Activated CD8-positive, alpha-beta T cell treated with anti-CD3 and anti-CD28 coated beads for 36 hours (primary cell): ENCODE measurements at regions not wholly inside any gene's neighbourhood (a gene's known extent, or its start where the extent isn't known, plus 50 kb on each side); places are given as distances from the start of the nearest gene placed in this dataset.

Experiments used
- ATAC-seq: fragments of 200-7000 bp; cut with Tn5 transposase; one replicate; pipeline ENCODE4 v1.10.0; 2021; ENCODE audit warnings: mild to moderate bottlenecking, moderate library complexity
- CTCF ChIA-PET: fragments of 350-600 bp; sonication (Branson Sonifier 250); formaldehyde crosslinking; loops from one replicate; lab custom pipeline; 2021; ENCODE audit warnings: antibody characterized with exemption; lab: Charles Lee
- POLR2A ChIA-PET: fragments of 350-600 bp; sonication (Branson Sonifier 250); formaldehyde crosslinking; loops from one replicate; lab custom pipeline; 2021; ENCODE audit warnings: antibody characterized with exemption; lab: Charles Lee
- DNase-seq: peaks from one replicate; pipeline ENCODE4 v3.0.0-alpha.2; 2020
- H3K27ac Mint-ChIP-seq: one replicate; pipeline ENCODE4 v1.8.0; 2021; ENCODE audit warnings: mild to moderate bottlenecking, mixed read lengths
- H3K27me3 Mint-ChIP-seq: one replicate; pipeline ENCODE4 v1.8.0; 2021; ENCODE audit warnings: mixed read lengths
- H3K36me3 Mint-ChIP-seq: one replicate; pipeline ENCODE4 v1.8.0; 2021; ENCODE audit warnings: low read depth, mixed read lengths
- H3K4me1 Mint-ChIP-seq: one replicate; pipeline ENCODE4 v1.8.0; 2021; ENCODE audit warnings: low read depth, mixed read lengths
- H3K4me3 Mint-ChIP-seq: one replicate; pipeline ENCODE4 v1.8.0; 2021; ENCODE audit warnings: mild to moderate bottlenecking, moderate library complexity, mixed read lengths
- H3K9me3 Mint-ChIP-seq: one replicate; pipeline ENCODE4 v1.8.0; 2021; ENCODE audit warnings: mixed read lengths
- CTCF ChIP-seq: fragments of 200-600 bp; IDR thresholded peaks from one replicate; pipeline ENCODE4 v1.8.0; 2022; ENCODE audit warnings: antibody characterized with exemption, mild to moderate bottlenecking
- intact Hi-C: fragments of 100-400 bp; cut with micrococcal nuclease; formaldehyde crosslinking; loops from one replicate; pipeline ENCODE4 v1.10.0; 2022

DNA sequence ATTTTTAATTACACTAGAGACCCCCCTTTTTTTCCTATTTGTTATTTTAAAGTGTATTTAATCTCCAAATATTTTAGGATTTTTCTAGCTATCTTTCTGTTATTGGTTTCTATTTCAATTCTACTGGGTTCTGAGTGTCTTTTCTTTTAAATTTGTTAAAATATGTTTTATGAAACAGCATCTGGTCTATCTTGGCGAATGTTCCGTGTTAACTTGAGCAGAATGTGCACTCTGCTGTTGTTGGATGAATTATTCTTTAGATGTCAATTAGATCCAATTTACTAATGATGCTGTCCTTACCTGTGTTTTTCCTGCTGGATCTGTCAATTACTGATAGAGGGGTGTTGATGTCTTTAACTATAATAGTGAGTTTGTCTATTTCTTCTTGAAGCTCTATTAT, 462.0 kb upstream of the CNTN3 start:
- Mint-ChIP-seq H3K4me1 (no peaks in the 10 kb centered on the region), H3K27ac (no peak overlapping the region), H3K36me3 (no peaks in the 10 kb centered on the region), H3K27me3 (no peaks in the 10 kb centered on the region), H3K4me3 (no peak overlapping the region), H3K9me3 (peaks cover 13% of the 10 kb centered on the region)
- DNase-seq (no peak), ATAC-seq (no peak)
- no peak for TF ChIP-seq CTCF
- POLR2A ChIA-PET = no interaction called here
- intact Hi-C loops = no loop called here
- CTCF ChIA-PET = no interaction called here

GRCh38 chr3:75078290-75078689, 463.8 kb upstream of the CNTN3 start:
- TF ChIP-seq CTCF = no peak
- CTCF ChIA-PET = no interaction called here
- POLR2A ChIA-PET = no interaction called here
- Mint-ChIP-seq H3K27ac (no peak overlapping the region), H3K36me3 (no peaks in the 10 kb centered on the region), H3K27me3 (no peaks in the 10 kb centered on the region), H3K4me1 (no peaks in the 10 kb centered on the region), H3K9me3 (peaks cover 13% of the 10 kb centered on the region), H3K4me3 (no peak overlapping the region)
- ATAC-seq (no peak), DNase-seq (no peak)
- intact Hi-C loops = no loop called here

DNA sequence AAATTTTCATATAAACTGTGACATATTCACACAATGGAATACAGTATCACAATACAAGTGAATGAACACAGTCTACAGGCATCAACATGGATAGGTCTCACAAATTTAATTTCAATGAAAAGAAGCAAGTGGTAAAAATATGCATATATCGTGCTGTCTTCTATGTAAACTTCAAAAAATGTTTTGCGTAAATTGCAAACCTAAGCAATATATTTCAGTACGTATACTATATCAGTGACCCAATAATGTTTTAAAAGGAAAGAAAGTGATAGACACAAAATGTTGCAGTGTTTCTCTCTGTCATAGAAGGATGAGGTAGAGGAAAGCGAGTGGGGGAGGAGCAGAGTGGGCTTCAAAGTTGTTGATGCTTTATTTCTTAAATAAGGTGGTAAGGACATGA, 468.4 kb upstream of the CNTN3 start:
- DNase-seq (no peak), ATAC-seq (no peak)
- Mint-ChIP-seq H3K27me3 (no peaks in the 10 kb centered on the region), H3K4me3 (no peak overlapping the region), H3K36me3 (no peaks in the 10 kb centered on the region), H3K27ac (no peak overlapping the region), H3K4me1 (no peaks in the 10 kb centered on the region), H3K9me3 (peaks cover 16% of the 10 kb centered on the region)
- intact Hi-C loops = no loop called here
- ChIA-PET POLR2A (no interaction called here), CTCF (no interaction called here)
- no peak for TF ChIP-seq CTCF

- ChIA-PET CTCF (no interaction called here), POLR2A (no interaction called here)
- no peak overlapping the region for H3K4me3 Mint-ChIP-seq
- H3K4me1 Mint-ChIP-seq = no peaks in the 10 kb centered on the region
- no peak overlapping the region for H3K27ac Mint-ChIP-seq
- ATAC-seq (no peak), DNase-seq (no peak)
- H3K9me3 Mint-ChIP-seq = peaks cover 6% of the 10 kb centered on the region
- intact Hi-C loops = no loop called here
- H3K36me3 Mint-ChIP-seq = no peaks in the 10 kb centered on the region
- TF ChIP-seq CTCF = no peak
- no peaks in the 10 kb centered on the region for H3K27me3 Mint-ChIP-seq
Observed at GRCh38 chr3:75089841-75090240, 475.4 kb upstream of the CNTN3 start.

DNA sequence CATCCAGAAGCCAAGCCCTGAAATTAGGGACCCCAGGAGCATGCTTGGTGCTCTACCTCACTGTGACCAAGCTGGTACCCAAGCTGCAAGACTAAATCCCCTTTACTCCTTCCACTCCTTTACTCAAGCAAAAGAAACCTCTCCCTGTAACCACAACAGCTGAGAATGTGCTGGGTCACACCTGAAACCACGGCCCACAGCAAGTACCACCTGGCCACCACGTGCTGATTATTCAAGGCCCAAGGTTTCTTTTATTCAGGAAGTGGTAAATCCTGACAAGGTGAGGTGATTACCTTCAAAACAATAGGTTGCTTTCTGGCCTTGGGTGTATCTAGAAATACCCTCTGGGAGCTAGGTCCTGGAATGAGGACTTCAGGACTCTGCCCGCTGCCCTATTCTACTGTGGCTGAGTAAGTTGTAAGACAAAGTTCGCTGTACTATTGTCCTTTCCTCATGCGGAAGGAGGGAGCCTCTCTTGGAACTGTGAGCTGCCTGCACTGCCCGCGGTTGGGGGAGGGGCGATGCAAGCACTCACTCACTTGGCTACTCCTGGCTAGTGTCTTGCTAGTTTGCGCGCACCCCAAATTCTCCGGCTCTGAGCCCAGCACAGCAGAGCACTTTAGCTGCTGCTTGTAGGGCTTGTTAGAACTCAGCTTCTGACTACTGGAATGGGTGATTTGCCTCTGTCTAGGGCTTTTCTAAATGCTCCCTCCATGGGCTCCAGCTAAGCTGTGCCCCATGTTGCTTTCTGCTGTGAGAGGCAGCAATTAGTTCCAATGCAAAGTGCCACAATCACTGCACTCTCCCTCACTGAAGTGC, 487.1 kb upstream of the CNTN3 start:
- POLR2A ChIA-PET = no interaction called here

More for the DNA sequence above, 487.1 kb upstream of the CNTN3 start:
- H3K27ac Mint-ChIP-seq = no peak overlapping the region
- no peaks in the 10 kb centered on the region for H3K27me3 Mint-ChIP-seq
- no peak for ATAC-seq
- H3K9me3 Mint-ChIP-seq = peaks cover 17% of the 10 kb centered on the region
- CTCF ChIA-PET = no interaction called here
- no peak overlapping the region for H3K4me3 Mint-ChIP-seq
- no peaks in the 10 kb centered on the region for H3K4me1 Mint-ChIP-seq
- DNase-seq = no peak
- intact Hi-C loops = no loop called here
- no peaks in the 10 kb centered on the region for H3K36me3 Mint-ChIP-seq
- no peak for TF ChIP-seq CTCF
